HG03342 (cell line): ENCODE measurements at regions not wholly inside any gene's neighbourhood (a gene's known extent, or its start where the extent isn't known, plus 50 kb on each side); places are given as distances from the start of the nearest gene placed in this dataset.
"Not testable (repeated sequence)": the region's sequence is repeated elsewhere in the genome, so short reads cannot be mapped to it uniquely, and the experiment has no call there.

ENCODE experiments used
- ATAC-seq: cut with Tn5 transposase; IDR thresholded peaks from one replicate; pipeline ENCODE4 v1.9.1; 2021; ENCODE audit warnings: mild to moderate bottlenecking, moderate library complexity; ENCODE audit not compliant: unreplicated experiment

GRCh38 chr2:215889240-215889969, 123.9 kb downstream of the MREG start:
- not testable (repeated sequence) for ATAC-seq

- ATAC-seq = no peak
Observed at GRCh38 chr2:215888680-215889079, 124.7 kb downstream of the MREG start.

GRCh38 chr2:215887303-215887702, 126.0 kb downstream of the MREG start:
- no peak for ATAC-seq

- no peak for ATAC-seq
Observed at GRCh38 chr2:215886022-215886421, 127.3 kb downstream of the MREG start.

- no peak for ATAC-seq
Observed at GRCh38 chr2:215885536-215885935, 127.8 kb downstream of the MREG start.

- ATAC-seq = no peak
Observed at GRCh38 chr2:215884451-215885087, 128.8 kb downstream of the MREG start.

GRCh38 chr2:215883799-215884198, 129.6 kb downstream of the MREG start:
- peak; percentile 76 for ATAC-seq

GRCh38 chr2:215882689-215883088, 130.7 kb downstream of the MREG start:
- ATAC-seq = no peak

- no peak for ATAC-seq
Observed at GRCh38 chr2:215881582-215881981, 131.8 kb downstream of the MREG start.

GRCh38 chr2:215880970-215881369, 132.4 kb downstream of the MREG start:
- peak; percentile 72 for ATAC-seq

- ATAC-seq = no peak
Observed at GRCh38 chr2:215879977-215880940, 133.1 kb downstream of the MREG start.

GRCh38 chr2:215879331-215879730, 134.0 kb downstream of the MREG start:
- no peak for ATAC-seq

GRCh38 chr2:215878476-215879063, 134.8 kb downstream of the MREG start:
- no peak for ATAC-seq

GRCh38 chr2:215876937-215877238, 136.5 kb downstream of the MREG start:
- no peak for ATAC-seq

- no peak for ATAC-seq
Observed at GRCh38 chr2:215876139-215876936, 137.0 kb downstream of the MREG start.

GRCh38 chr2:215874418-215874817, 138.9 kb downstream of the MREG start:
- ATAC-seq = no peak

- no peak for ATAC-seq
Observed at GRCh38 chr2:215870986-215871385, 142.4 kb downstream of the MREG start.

GRCh38 chr2:215870088-215870490, 143.3 kb downstream of the MREG start:
- ATAC-seq = no peak

GRCh38 chr2:215868846-215869543, 144.4 kb downstream of the MREG start:
- no peak for ATAC-seq

GRCh38 chr2:215866606-215867005, 146.7 kb downstream of the MREG start:
- no peak for ATAC-seq
